Hippocampal formation (tissue), 2 donors: ENCODE measurements at regions not wholly inside any gene's neighbourhood (a gene's known extent, or its start where the extent isn't known, plus 50 kb on each side); places are given as distances from the start of the nearest gene placed in this dataset.

Source experiments
- DNase-seq, 2 donors: peaks; one replicate each; lab custom pipeline; 2025; lab: John Stamatoyannopoulos, UW

DNA sequence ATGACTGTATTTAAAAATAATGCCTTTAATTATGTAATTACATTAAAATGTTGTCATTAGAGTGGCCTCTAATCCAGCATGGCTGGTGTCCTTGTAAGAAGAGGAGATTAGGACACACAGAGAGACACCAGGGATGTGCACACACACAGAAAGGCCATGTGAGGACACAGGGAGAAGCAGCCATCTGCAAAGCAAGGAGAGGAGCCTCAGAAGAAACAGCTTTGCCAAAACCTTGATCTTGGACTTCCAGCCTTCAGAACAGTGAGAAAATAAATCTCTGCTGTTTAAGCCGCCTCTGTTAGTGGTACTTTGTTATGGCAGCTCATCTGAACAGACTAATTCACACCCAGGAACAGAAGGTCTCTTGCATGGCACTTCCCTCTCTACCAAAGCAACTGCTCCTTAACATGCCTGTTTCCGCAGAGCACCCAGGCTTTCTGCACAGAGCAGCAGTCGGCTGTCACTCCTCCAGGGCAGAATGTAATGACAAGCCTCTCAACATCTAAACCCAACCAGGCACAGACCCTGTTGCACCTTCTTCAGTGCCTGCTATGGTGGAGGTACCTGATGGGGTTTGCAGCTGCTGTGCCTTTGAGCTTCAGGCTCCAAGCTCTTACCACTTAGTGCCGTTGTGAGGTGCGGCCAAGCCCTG lies 377.7 kb downstream of the TDRD15 start:
- peak in 1 of 2 donors; percentile 5 for DNase-seq

DNA sequence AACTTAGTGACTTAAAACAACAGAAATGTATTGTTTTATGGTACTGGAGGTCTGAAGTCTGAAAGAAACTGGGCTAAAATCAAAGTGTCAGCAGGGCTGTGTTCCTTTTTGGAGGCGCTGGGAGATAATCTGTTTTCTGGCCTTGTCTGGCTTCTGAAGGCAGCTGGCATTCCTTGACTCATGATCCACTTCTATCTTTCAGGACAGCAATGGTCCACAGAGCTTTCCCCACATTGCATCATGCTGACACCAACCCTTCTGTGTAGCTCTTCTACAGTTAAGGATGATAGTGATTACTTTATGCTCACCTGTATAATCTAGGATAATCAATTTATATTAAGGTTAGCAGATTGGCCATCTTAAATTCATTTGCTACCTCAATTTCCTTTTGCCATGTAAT lies 392.1 kb downstream of the TDRD15 start:
- no peak for DNase-seq

DNA sequence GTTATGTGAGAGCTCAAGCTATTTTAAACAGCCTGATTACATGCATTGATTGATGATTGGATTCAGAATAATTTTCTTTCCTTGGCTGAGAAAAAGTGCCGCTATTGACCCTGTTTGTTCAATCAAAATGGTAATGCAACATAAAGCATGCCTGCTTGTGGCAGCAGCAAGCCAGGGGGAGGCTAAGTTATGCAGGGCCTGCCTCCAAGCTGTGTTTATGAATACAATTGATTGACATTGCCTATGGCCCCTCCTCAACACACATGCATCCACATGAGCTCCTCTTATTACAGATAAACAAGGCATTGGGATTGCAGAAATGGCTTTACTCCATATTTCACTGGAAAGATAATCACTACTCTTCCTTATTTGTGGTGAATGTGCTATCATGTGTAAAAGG lies 395.6 kb downstream of the TDRD15 start:
- DNase-seq = no peak

DNA sequence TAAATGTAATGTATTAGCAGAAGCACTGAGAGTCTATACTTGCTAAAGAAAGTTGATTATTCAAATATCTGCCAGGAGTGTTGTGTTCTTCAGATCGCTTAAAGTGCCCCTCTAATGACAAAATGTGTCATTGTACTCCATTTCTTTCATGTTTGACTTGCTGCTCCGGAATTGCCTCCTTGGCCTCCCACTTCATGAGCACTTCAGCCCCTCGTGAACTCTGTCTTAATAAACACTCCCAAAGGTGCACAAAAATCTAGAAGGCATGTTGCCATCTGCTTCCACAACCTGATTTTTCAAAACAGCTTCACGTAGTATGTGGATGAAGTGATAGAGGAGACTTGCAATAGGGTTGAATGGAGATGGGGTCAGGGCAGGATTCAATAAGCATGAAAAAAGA lies 396.1 kb downstream of the TDRD15 start:
- DNase-seq = no peak

DNA sequence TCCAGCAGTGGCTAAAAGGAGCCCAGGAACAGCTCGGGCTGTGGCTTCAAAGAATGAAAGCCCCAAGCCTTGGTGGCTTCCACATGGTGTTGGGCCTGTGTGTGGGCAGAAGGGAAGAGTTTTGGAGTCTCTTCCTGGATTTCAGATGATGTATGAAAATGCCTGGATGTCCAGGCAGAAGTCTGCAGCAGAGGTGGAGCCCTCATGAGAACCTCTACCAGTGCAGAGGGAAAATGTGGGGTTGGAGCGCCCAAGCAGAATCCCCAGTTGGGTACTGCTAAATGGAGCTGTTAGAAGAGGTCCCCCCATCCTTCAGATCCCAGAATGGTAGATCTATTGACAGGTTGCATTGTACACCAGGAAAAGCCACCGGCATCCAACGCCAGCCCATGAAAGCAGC lies 412.1 kb downstream of the TDRD15 start:
- no peak for DNase-seq

DNA sequence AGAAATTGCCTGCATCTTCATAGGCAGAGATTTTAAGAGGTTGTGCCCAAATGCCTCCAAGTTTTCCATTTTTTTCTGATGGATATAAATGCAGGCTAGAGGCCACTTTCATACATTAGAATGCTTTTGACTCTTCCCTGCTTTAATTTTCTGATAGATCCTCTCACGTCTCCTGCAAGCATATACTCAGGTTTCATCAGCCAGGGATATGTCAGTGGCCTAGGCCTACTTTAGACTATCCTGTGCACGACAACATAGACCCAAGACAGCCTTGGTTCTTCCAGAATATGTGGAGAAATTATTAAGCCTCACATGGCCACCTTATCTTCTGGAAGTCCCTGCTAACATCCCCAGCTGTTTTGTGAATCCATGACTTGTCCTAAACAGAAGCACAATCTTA lies 415.9 kb downstream of the TDRD15 start:
- no peak for DNase-seq

DNA sequence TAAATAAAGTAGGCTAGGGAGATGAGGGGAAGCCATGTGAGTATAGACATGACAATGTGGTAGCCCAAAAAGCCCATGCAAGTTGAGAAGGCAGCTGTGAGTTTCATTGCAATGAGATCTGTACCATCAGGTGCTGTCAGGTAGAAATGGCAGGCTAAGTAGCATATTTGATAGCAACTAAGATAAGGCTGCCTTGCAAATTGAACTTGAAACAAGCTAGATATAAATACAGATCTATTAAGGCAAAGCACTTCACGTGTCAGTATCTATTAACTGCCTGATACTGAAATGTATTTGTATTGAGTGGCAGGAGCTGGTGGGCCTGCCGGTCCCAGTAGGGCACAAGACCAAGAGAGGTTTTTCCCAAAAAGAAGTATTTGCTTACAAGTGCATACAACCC lies 419.9 kb downstream of the TDRD15 start:
- no peak for DNase-seq

DNA sequence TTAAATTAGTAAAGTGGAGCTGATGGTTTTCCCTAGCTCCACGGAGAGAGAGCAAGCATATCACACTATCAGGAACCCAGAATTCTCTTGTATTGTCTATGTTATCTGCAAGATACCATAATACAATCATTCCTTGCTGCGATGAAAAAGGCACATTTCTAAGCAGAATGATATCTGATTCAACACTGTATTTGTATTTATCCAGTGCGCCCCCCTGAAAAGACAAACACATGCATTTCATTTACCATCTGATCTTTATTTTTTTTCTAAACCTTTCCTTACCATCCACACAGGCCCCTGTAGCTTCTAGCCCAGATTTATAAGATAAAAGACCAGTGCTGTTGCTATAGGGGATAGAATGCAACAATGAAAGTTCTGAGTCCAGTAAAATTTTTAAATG lies 420.6 kb downstream of the TDRD15 start:
- DNase-seq = no peak

DNA sequence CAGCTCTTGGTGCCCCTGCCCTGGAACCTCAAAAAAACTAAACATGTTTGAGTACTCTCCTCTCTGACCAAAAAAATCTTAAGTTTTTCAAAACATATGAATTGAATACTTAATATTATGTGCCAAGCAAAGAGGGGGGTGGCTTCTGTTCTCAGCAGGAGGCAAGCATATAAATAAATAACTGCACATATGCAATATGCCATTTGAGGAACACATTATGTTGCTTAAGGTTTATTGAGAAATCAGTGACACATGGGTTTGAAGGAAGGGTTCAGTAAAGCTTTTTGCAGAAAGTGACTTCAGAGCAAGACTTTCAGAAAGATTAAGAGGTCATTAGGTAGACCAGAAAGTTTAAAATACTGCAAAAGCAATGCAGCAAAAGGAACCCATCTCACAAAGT lies 429.2 kb downstream of the TDRD15 start:
- no peak for DNase-seq

DNA sequence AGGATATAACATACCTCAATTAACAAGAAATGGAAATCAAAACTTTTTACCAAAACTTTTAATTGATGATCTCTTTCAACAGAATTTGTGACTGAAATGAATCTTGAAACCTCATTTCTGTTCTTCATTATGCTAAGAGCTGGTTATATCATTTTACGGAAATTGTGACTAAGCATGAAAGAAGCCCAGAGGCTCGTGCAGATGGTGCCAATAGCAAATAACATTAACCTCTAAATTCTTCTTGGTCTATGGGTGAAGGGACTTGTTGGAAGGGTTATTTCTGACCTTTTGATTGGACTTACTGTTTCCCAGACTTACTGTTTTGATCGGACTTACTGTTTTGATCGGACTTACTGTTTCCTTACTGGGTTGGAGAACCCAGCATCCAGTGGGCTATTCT lies 435.6 kb downstream of the TDRD15 start:
- no peak for DNase-seq

DNA sequence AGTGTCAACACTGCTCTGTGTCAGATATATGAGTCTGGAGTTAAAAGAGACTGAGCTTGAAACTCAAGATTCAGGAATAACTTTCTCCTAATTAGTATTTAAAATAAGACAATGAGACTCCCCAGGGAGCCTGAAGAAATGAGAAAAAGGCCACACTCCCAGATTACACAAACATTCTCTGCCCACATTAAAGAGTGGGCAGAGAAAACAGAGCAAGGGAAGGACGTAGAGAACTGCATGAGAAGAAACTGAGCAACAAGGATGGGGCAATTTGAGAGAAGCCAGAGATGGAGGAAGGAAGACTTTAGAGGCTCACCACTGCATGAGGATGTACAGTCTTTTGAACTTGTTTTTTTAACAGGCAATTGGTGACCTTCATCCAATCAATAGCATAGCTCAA lies 438.2 kb downstream of the TDRD15 start:
- no peak for DNase-seq

DNA sequence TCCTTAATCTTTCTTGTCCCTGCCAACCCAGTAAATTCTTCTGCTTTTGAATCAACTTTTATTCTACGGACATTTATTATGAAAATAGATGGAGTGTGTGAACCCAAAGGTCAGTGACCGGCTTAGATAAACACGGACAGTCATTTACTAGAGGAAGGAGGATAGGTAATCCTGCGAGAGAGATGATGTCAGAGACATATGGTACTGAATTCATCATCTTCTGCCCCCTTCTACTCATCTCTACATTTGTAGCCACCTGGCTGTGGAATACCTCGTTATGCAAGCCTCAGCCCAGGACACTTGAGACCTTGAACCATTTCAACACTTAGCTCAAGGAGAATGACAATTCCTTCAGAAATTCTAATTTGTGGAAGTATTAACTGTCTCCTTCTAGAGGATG lies 443.6 kb downstream of the TDRD15 start:
- DNase-seq = no peak

DNA sequence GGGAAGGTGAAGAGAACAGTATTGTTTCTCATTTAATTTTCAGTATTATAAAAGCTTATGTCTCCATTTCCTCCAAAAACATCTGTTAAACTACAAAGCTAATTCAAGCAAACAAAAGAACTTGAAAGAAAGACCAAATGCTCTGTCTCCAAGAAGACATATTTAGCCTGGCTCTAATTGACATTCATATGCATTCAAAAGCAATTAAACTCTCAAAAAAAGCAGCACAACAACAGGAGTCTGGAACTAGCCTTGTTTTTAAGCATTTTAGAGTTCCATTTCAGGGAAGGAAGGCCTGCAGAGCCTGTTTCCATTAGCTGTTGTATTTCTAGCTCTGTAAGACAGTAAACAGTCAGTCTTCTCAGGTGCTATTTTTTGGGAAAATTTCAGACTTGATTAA lies 447.9 kb downstream of the TDRD15 start:
- no peak for DNase-seq

DNA sequence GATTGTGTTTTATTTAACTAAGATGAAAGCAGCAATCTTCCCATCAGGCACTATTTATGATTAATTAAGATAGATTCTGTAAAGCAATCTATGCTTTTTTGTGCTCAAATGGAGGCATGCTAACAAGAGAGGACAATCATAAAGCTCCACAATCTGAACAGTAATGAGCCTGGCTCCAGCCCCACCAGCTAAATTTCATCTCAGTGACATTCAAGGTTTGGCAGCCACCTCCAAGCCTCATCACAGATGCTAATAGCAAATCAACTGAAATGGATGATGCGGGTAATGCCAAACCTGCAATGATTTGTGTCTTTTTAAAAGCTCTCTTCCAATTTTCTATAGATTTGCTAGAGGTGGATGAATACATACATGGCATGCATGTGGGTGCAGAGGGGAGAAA lies 456.6 kb downstream of the TDRD15 start:
- no peak for DNase-seq

DNA sequence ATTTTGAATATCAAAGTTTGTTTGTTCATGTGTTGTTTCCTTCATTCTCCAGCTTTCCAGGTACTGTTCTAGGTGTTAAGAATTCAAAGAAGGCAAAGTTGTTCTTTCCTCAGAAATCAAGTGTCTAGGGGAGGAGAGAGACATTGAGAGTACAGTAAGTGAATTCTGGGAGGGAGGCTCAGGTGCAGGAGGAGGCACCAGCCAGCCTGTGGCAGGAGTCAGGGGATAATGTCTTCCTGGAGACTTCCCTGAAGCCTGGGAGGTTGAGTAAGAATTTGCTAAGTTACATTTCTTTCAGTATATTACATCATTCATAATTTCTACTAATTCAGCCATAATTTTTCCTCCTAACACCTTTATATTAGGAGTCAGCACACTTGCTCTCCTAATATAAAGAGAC lies 462.1 kb downstream of the TDRD15 start:
- DNase-seq = no peak

DNA sequence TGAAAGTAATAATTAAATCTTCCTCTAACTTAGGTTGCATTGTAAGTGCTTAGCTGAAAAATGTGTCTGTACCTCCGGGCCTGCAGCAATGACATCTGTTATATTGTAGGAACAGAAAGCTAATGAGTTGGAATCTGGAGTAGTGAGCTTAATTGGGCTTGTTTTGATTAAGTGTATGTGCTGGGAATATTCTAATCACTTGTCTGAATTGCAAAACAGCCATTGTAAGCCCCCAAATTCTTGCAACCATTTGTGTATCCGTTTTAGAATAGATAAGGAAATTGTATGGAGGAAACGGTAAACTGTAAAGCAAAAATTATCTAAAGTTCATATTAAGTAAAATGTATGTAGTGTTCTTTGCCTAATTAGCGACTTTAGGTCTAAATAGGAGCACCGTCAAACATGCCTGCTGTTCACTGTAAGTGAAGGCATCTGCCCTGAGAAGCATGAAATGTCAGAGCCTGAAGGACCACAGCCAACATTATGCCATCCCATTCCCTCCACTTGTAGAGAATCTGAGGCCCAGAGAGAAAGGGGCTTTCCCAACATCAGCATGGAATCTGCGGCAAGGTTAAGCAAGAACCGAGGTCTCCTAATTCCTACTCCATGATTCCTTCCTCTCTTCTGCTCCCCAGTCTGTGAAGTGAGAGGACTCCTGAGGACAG lies 466.4 kb downstream of the TDRD15 start:
- no peak for DNase-seq

DNA sequence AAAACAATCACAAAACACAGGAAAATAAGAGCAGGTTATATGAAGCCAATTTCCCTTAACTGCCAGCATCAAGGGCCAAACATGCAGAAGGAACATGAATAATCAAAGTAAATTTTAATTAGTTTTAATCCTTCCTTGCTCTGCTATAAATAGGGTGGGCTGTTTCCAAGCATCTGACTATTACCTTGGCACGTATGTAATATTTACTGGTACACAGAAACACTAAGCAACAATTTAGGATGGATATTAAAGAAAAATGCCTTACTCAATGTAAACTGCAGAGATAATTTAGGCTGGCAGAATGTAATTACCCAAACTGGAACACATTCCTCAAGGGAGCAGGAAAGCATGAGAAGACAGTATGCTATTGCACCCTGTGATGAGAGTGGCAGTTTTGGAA lies 468.2 kb downstream of the TDRD15 start:
- no peak for DNase-seq

DNA sequence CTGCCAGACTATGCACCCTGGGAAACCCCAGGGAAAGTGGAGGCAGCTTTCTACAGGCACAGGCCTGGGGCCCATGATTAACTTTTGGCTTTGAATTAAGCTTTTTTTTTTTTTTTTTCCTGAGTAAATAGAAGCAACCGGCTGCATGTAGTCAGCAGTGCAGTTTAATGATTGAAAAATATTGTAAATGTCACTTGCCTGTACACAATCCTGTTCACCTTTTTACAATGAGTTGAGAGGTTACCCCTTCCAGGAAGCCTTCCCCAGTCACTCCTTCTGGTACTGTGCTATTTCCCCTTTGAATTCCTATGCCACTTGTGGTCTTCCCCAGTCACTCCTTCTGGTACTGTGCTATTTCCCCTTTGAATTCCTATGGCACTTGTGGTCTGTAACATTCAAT lies 475.6 kb downstream of the TDRD15 start:
- no peak for DNase-seq

DNA sequence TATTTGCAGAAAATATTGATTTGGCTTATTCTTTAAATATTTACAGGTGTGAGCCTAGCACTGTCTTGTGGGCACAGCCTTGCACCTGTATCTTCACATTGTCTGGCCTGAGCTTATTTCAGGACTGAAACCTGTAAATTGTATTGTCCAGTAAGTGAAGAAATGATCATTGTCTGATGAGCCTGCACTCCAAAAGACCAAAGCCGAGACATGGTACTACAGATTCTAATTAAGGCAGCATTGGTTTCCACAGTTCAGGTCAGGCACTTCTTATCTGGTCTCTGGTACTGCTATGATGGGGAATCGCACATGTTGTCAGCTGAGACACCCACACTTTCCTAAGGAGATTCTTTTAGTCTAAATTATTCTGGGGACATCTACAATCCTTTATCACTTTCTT lies 479.0 kb downstream of the TDRD15 start:
- no peak for DNase-seq

DNA sequence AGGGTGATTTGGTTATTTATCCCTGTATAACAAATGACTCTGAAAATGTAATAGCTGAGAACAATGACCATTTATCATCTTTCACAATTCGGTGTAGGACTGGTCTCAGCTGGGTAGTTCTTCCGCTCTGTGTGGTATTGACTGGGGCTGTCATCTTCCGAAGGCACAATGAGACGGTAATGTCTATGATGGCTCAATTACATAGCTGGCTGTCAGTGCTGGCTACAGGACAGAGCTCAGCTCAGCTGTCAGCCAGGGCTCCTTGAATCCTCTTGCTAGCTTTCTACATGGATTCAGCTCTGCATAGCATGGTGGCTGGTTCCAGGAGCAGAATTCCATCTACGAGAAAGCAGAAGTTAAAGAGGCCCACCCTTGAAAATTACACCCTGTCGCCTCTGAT lies 483.8 kb downstream of the TDRD15 start:
- no peak for DNase-seq

DNA sequence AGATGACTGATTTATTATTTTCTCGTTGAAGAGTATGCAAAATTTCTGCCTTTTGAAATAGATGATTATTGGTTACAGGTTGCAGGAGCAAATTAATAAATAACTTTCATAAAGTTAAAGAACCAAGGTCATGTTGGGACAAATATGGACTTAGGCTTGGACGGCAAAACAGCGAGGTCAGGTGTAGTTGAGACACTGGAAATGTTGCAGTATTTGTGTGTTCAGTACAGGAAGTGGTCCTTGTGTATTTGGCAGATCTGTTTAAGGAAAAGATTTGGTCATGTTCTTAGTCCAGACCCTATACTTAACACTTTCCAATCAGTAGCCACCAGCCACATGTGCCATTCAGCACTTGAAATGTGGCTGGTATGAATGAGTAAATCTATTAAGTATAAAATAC lies 486.5 kb downstream of the TDRD15 start:
- DNase-seq = no peak

DNA sequence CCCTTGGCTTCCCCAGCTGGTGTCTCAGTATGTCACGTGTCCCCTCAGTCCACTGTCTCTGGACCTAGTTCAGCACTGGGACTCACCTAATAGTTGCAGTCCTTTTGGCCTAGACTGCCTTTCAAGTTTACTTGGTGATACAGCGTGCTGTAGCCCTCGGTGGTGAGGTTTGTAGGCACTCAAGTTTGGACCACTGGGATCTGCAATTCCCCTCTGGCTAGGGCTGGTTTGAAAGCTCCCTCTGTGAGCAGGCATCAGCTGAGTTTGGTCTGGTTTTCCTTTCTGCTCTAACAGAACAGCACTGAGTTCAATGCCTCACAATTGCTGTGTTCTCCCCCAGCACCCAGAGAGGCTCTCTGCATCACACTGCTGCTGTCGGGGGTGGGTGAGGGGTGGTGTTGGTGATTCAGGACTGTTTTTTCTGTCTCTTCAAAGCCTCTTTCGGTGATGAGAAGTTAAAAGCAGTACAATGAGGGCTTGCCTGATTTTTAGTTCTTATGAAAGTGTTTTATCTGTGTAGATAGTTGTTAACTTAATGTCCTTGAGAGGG lies 494.2 kb downstream of the TDRD15 start:
- no peak for DNase-seq

DNA sequence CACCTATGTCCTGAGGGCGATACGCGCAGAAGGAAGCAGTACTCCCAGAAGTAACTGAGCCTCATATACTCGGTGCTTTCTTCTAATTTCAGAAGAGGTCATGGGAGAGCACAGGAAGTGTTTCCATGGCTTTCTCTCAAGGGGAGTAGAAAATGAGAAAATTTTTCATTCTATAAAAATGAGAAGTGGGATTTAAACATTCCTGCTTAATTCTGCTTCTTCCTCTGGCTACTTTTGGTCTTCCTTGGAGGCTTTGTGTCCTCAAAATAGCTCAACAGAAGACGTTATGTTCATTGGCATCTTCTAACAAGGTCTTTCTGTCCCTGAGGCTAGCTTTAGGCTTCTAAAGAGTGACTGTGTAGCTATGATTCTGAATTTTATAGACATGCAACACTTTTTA lies 497.0 kb downstream of the TDRD15 start:
- DNase-seq = no peak

DNA sequence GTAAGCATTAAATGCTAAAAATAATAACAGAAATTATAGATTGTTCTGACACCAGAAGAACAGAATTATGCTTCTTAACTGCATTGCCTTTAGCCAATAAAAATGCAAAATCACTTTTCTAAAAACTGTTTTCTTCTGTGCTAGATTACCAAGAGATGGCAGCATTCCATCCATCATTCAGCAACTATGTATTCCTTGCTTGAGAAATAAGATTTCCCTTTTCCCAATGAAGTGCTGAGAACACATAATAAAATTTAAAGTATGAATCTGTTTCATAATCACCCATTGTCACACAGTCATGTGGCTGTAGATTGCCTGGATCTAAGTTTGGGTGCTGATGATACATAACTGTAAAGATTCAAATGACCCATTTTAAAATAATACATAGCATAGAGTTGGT lies 504.2 kb downstream of the TDRD15 start:
- DNase-seq = no peak
